ENCODE measurements at regions not wholly inside any gene's neighbourhood (a gene's known extent, or its start where the extent isn't known, plus 50 kb on each side); places are given as distances from the start of the nearest gene placed in this dataset.

GRCh38 chr16:35252356-35252936 lies 1793.0 kb downstream of the TP53TG3F start:
- no peaks in the 10 kb centered on the region for H3K79me2 ChIP-seq (ENCODE audit: control insufficient read depth, insufficient read depth, low read length)
- H3K9ac ChIP-seq (ENCODE audit: insufficient read depth in 1 of 2, low read depth in 2 of 2, low read length in 2 of 2), result no peak overlapping the region
- no TSS peak for BruUV-seq (replicated peaks)
- no peak overlapping the region for H3K4me2 ChIP-seq (ENCODE audit: insufficient read depth, low read length)
- no peak overlapping the region for H3K4me3 ChIP-seq
- intact Hi-C loops (cut with micrococcal nuclease), result loop anchor here (2.0 kb wide), 1 partner anchor 46 kb away; no protein-coding TSS in a partner anchor
- H3K4me1 ChIP-seq (replicated peaks in 1 of 2; ENCODE audit: control insufficient read depth in 2 of 2, insufficient read depth in 2 of 2, low read length in 2 of 2), result no peaks in the 10 kb centered on the region
- H2AFZ ChIP-seq (ENCODE audit: low read depth, low read length), result no peak overlapping the region
- CTCF ChIA-PET (ENCODE audit: low intra/inter-chr PET ratio), result no interaction called here
- no peaks in the 10 kb centered on the region for H3K27me3 ChIP-seq (ENCODE audit: control insufficient read depth in 2 of 2, insufficient read depth in 2 of 2, low read length in 2 of 2)
- in situ Hi-C loops (cut with MboI), result no loop called here
- no peaks in the 10 kb centered on the region for H4K20me1 ChIP-seq (replicated peaks; ENCODE audit: control insufficient read depth, insufficient read depth, low read length)
- 0 out of 2 replicates have a peak, but pooled peaks cover 2% of the 10 kb centered on the region for H3K9me3 ChIP-seq (replicated peaks; ENCODE audit: control insufficient read depth, insufficient read depth, low read depth, low read length)
- WGBS (ENCODE audit: insufficient coverage, low coverage, missing lambda C conversion rate), result 1% methylated on average over 4 of the region's 4 CpGs
- ATAC-seq (no peak), DNase-seq (ENCODE audit: extremely low read depth in 1 of 4, low spot score in 3 of 4) (no peak), FAIRE-seq (no peak)
- H3K36me3 ChIP-seq (ENCODE audit: control insufficient read depth, insufficient read depth, low read length), result no peaks in the 10 kb centered on the region
- no peaks in the 10 kb centered on the region for H3K9me1 ChIP-seq (ENCODE audit: control insufficient read depth, insufficient read depth, low read length)
- H3K27ac ChIP-seq (ENCODE audit: extremely low read depth, low read depth, low read length), result no peak overlapping the region
- POLR2A ChIA-PET, result no interaction called here
- TF ChIP-seq NCOA1 (IDR thresholded peaks at IDR 0.05; ENCODE audit: low read depth) (peak; percentile 78), CLOCK (CRISPR knock-in tag; IDR thresholded peaks at IDR 0.05; ENCODE audit: borderline replicate concordance) (no peak), RBM25 (IDR thresholded peaks at IDR 0.05; ENCODE audit: low read depth, low read length, severe bottlenecking) (no peak), POLR2G (IDR thresholded peaks at IDR 0.05; ENCODE audit: low read depth, low read length) (no peak), ZSCAN32 (CRISPR knock-in tag; IDR thresholded peaks at IDR 0.05) (no peak), E2F3 (CRISPR knock-in tag; IDR thresholded peaks at IDR 0.05) (no peak), NFATC3 (IDR thresholded peaks at IDR 0.05) (no peak), SAFB2 (IDR thresholded peaks at IDR 0.05; ENCODE audit: borderline replicate concordance, low read depth, low read length, severe bottlenecking) (no peak), SUPT5H (IDR thresholded peaks at IDR 0.05) (no peak), FOXP1 (CRISPR knock-in tag; IDR thresholded peaks at IDR 0.05) (no peak), SMAD1 (IDR thresholded peaks at IDR 0.05; ENCODE audit: low read depth, low read length, partially characterized antibody) (no peak), SFPQ (IDR thresholded peaks at IDR 0.05; ENCODE audit: low read depth, low read length) (no peak), MAFK (IDR thresholded peaks at IDR 0.05; ENCODE audit: low read length) (no peak), CREM (IDR thresholded peaks at IDR 0.05; ENCODE audit: low read depth) (peak; percentile 64), ZFP30 (CRISPR knock-in tag; IDR thresholded peaks at IDR 0.05; ENCODE audit: borderline replicate concordance) (no peak), MAZ (CRISPR knock-in tag; conservative IDR thresholded peaks at IDR 0.05 in 1 of 2, IDR thresholded peaks at IDR 0.05 in 1 of 2) (no peak), SETDB1 (IDR thresholded peaks at IDR 0.05; ENCODE audit: low read length) (no peak), ZNF76 (CRISPR knock-in tag; IDR thresholded peaks at IDR 0.05; ENCODE audit: borderline replicate concordance) (no peak), OTX1 (CRISPR knock-in tag; IDR thresholded peaks at IDR 0.05) (no peak), NR2F6 (CRISPR knock-in tag; IDR thresholded peaks at IDR 0.05) (no peak), CREB1 (IDR thresholded peaks at IDR 0.05) (peak; percentile 72), CREB1 (CRISPR knock-in tag; IDR thresholded peaks at IDR 0.05) (peak; percentile 95)

All from K562 (cell line).